OCI-LY1 (cell line): ENCODE measurements at regions not wholly inside any gene's neighbourhood (a gene's known extent, or its start where the extent isn't known, plus 50 kb on each side); places are given as distances from the start of the nearest gene placed in this dataset.

Experiments used
- H2AFZ ChIP-seq: fragments of 200-600 bp; sonication (generic), shearing (Covaris generic); 2 replicates; pipeline ENCODE4 v1.6.0; 2014; ENCODE audit warnings: antibody characterized with exemption, mild to moderate bottlenecking, low read length
- H3F3A ChIP-seq: fragments of 200-600 bp; sonication (generic), shearing (Covaris generic); 2 replicates; pipeline ENCODE4 v1.6.0; 2014; ENCODE audit warnings: mild to moderate bottlenecking, antibody characterized with exemption, low read length, moderate library complexity; ENCODE audit not compliant: insufficient read depth
- H3K27ac ChIP-seq: fragments of 200-600 bp; sonication (generic); 2 replicates; pipeline ENCODE4 v1.5.1; 2014; ENCODE audit warnings: low read length, mixed run types, mild to moderate bottlenecking, low read depth; ENCODE audit not compliant: poor library complexity, severe bottlenecking
- H3K27me3 ChIP-seq: fragments of 200-600 bp; sonication (generic); 2 replicates; pipeline ENCODE4 v1.6.0; 2014; ENCODE audit warnings: antibody characterized with exemption, mild to moderate bottlenecking, low read length, moderate library complexity; ENCODE audit not compliant: insufficient read depth
- H3K36me3 ChIP-seq: fragments of 200-600 bp; sonication (generic); 2 replicates; pipeline ENCODE4 v1.6.1; 2014; ENCODE audit warnings: mild to moderate bottlenecking, antibody characterized with exemption, low read length, moderate library complexity, mixed read lengths; ENCODE audit not compliant: insufficient read depth
- H3K4me1 ChIP-seq: fragments of 200-600 bp; sonication (generic); 2 replicates; pipeline ENCODE4 v1.5.1; 2014; ENCODE audit warnings: mild to moderate bottlenecking, low read length, moderate library complexity; ENCODE audit not compliant: insufficient read depth, severe bottlenecking
- H3K4me2 ChIP-seq: fragments of 200-600 bp; sonication (generic), shearing (Covaris generic); 2 replicates; pipeline ENCODE4 v1.6.1; 2014; ENCODE audit warnings: low read length
- H3K4me3 ChIP-seq: fragments of 200-600 bp; sonication (generic); 2 replicates; pipeline ENCODE4 v1.5.1; 2014; ENCODE audit warnings: low read length, low read depth, mild to moderate bottlenecking, mixed read lengths; ENCODE audit not compliant: poor library complexity, severe bottlenecking
- H3K79me2 ChIP-seq: fragments of 200-600 bp; shearing (Covaris generic); 2 replicates; pipeline ENCODE4 v1.6.1; 2016; ENCODE audit warnings: mixed run types, low read length, mixed read lengths; ENCODE audit not compliant: insufficient read depth
- H3K9ac ChIP-seq: fragments of 200-600 bp; sonication (generic), shearing (Covaris generic); 2 replicates; pipeline ENCODE4 v1.6.1; 2014; ENCODE audit warnings: mild to moderate bottlenecking, low read length, mixed read lengths
- H3K9me2 ChIP-seq: fragments of 200-600 bp; sonication (generic), shearing (Covaris generic); 2 replicates; pipeline ENCODE4 v1.6.1; 2014; ENCODE audit warnings: low read depth, mild to moderate bottlenecking, low read length, mixed read lengths
- H3K9me3 ChIP-seq: fragments of 200-600 bp; shearing (Covaris generic); 2 replicates; pipeline ENCODE4 v1.6.1; 2014; ENCODE audit warnings: low read length, mixed read lengths
- H4K20me1 ChIP-seq: fragments of 200-600 bp; sonication (generic), shearing (Covaris generic); 2 replicates; pipeline ENCODE4 v1.6.0; 2016; ENCODE audit warnings: mild to moderate bottlenecking, low read length; ENCODE audit not compliant: insufficient read depth
- CTCF ChIP-seq: fragments of 200-600 bp; sonication (generic), shearing (Covaris generic); IDR thresholded peaks from 2 replicates; pipeline ENCODE4 v1.5.1; 2017; ENCODE audit warnings: mild to moderate bottlenecking, antibody characterized with exemption, low read length, moderate library complexity, mixed read lengths
- EZH2 ChIP-seq: fragments of 200-600 bp; sonication (generic), shearing (Covaris generic); IDR thresholded peaks from 2 replicates; pipeline ENCODE4 v1.8.0; 2017; ENCODE audit warnings: borderline replicate concordance, mixed run types, mild to moderate bottlenecking, antibody characterized with exemption, low read length, moderate library complexity, mixed read lengths

DNA sequence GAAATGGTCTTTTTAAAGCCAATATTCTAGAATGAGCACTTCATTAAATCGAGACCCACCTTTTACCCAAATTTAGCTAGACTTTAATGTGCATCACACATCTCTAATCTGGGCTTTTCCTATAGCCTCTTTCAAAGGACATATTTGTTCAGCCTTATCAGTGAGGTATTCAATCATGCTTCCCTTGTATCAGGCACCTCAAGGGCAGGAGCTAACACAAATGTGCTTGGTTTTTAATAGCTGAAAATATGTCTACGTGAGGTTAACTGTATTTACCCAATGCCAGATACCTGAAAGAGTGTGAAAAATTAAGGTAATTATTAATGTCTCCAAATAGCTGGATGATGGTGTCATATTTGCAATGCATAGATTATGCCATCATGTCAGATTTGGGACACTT lies 203.9 kb downstream of the SNX10 start:
- H3K9ac ChIP-seq: no peak overlapping the region
- H3K9me2 ChIP-seq: no peaks in the 10 kb centered on the region
- no peak overlapping the region for H3K27ac ChIP-seq
- H3K9me3 ChIP-seq: no peaks in the 10 kb centered on the region
- no peaks in the 10 kb centered on the region for H3F3A ChIP-seq
- no peak overlapping the region for H3K4me3 ChIP-seq
- no peaks in the 10 kb centered on the region for H3K4me1 ChIP-seq
- peaks cover 3% of the 10 kb centered on the region; the same call in 1 of the 2 replicates for H3K27me3 ChIP-seq
- TF ChIP-seq EZH2: no peak
- TF ChIP-seq CTCF: no peak
- H4K20me1 ChIP-seq: no peaks in the 10 kb centered on the region
- H3K79me2 ChIP-seq: no peaks in the 10 kb centered on the region
- no peak overlapping the region for H3K4me2 ChIP-seq
- H3K36me3 ChIP-seq: no peaks in the 10 kb centered on the region; the same call in 1 of the 2 replicates
- H2AFZ ChIP-seq: no peak overlapping the region

- Histone ChIP-seq H3K27me3 (0 out of 2 replicates have a peak, but pooled peaks cover 6% of the 10 kb centered on the region), H3K36me3 (no peaks in the 10 kb centered on the region; the same call in 1 of the 2 replicates), H3F3A (no peaks in the 10 kb centered on the region), H3K4me2 (no peak overlapping the region), H3K79me2 (no peaks in the 10 kb centered on the region), H3K27ac (no peak overlapping the region), H3K9ac (no peak overlapping the region), H3K4me1 (no peaks in the 10 kb centered on the region), H4K20me1 (no peaks in the 10 kb centered on the region), H3K9me2 (no peaks in the 10 kb centered on the region), H2AFZ (no peak overlapping the region), H3K4me3 (no peak overlapping the region), H3K9me3 (no peaks in the 10 kb centered on the region)
- TF ChIP-seq CTCF (no peak), EZH2 (no peak)
Observed at GRCh38 chr7:26497801-26498596, 206.3 kb downstream of the SNX10 start.

GRCh38 chr7:26499315-26499897 lies 207.7 kb downstream of the SNX10 start:
- TF ChIP-seq CTCF (no peak), EZH2 (no peak)
- H3K4me3 ChIP-seq: no peak overlapping the region
- no peak overlapping the region for H2AFZ ChIP-seq
- 0 out of 2 replicates have a peak, but pooled peaks cover 12% of the 10 kb centered on the region for H3K27me3 ChIP-seq
- no peaks in the 10 kb centered on the region for H3F3A ChIP-seq
- no peak overlapping the region for H3K4me2 ChIP-seq
- no peaks in the 10 kb centered on the region; the same call in 1 of the 2 replicates for H3K36me3 ChIP-seq
- no peak overlapping the region for H3K27ac ChIP-seq
- H3K79me2 ChIP-seq: no peaks in the 10 kb centered on the region
- no peak overlapping the region for H3K9ac ChIP-seq
- no peaks in the 10 kb centered on the region for H4K20me1 ChIP-seq
- H3K4me1 ChIP-seq: no peaks in the 10 kb centered on the region
- no peaks in the 10 kb centered on the region for H3K9me3 ChIP-seq
- H3K9me2 ChIP-seq: no peaks in the 10 kb centered on the region
